M059J (cell line): ENCODE measurements at regions not wholly inside any gene's neighbourhood (a gene's known extent, or its start where the extent isn't known, plus 50 kb on each side); places are given as distances from the start of the nearest gene placed in this dataset.
"Not testable (repeated sequence)": the region's sequence is repeated elsewhere in the genome, so short reads cannot be mapped to it uniquely, and the experiment has no call there.

Experiments used
- DNase-seq: peaks from one replicate; pipeline ENCODE4 v3.0.0-alpha.2; 2012; ENCODE audit warnings: low read depth

DNA sequence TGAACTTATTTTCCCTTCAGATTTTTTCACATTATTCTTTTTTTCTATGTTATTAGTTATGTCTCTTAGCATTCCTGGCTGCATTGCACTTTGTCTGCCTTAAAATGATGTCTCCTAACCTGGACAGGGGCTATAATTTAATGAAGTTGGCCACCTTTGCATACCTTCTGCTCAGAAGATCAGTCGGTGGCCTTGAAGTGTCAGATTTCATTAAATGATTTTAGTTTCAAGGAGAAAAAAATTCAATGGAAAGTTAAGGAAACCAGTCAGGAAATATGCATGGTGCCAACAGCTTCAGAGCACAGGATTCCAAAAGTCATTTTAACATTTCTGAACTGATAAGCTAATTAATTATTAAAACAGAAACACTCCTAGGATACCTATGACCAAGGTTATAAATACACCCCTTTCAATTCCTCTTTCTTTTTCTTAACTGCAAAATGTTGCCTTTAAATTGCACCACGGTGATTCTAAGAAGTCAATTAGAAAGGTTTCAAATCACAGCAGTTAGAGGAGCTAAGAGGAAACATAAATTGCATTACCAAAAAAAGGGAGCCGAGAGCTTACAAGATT is 533.4 kb downstream of the KCNJ2 start:
- DNase-seq = no peak

DNA sequence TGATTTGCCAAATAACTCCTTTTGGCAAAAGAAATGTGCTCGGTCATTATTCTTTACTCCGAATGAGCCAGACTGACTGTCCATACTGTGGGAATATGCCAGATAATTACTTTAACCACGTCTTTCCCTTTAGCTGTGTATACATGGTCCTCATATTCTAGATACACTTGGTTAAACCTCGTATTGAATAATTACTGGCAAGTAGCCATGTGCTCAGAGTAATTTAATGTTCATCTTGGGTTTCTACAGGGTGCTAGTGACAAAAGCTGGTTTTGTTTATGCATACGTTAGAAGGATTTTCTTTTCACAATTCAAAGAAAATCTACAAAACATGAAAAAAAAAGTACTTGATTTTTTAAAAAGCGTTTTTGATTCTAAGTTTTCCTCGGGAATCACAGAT is 540.3 kb downstream of the KCNJ2 start:
- DNase-seq = no peak

DNA sequence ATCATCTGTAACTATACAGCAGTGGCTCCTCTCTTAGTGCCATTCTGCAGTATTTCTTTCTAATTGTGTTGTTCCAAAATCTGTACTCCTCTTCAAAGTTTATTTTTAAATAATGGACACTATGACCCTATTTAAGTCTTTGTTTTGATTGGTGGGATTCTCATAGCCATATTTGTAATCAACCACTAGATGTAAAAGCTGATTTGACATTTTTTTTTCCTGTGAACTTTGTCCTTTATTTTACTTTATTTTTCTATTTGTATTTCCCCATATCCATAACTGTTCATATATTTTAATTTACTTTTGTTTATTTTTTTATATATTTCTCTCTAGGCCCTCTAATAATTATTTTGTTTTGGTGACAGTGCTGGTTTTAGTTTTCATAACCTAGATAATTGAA is 544.4 kb downstream of the KCNJ2 start:
- DNase-seq = no peak

DNA sequence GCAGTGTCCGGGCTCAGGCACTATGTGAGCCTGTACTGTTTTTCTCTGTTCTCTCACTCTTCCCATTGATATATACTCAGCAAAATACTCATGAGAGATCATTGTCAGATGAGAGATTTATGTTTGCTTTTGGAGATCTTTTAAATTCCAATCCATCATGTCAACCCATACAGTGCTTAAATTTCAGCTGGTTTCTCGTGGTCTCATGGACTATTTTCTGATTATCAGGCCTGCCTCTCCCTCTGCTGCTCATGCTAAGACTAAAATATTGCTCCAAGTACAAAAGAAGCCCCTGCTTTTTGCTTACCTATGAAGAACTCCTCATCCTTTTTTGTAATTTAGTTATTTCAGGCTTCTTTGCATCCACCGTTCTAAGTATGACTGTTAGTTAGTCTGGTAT is 547.2 kb downstream of the KCNJ2 start:
- DNase-seq = no peak

DNA sequence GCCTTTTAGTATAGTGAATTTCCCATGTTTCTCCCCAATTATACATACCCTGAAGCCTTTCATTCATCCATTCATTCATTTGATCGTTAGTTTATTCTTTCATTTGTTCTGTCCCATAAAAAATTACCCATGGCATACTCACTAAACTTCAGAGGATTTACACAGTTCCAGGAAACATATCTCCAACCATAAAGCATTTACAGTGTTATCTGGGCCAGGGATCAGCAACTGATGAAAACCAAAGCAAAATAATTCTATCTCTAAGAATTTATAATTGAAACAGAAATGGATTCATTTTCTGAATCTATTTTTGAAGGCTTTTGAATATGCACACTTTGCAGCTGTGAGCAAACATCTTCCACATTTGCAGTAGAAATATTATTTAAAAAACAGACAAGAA is 547.7 kb downstream of the KCNJ2 start:
- DNase-seq = no peak

DNA sequence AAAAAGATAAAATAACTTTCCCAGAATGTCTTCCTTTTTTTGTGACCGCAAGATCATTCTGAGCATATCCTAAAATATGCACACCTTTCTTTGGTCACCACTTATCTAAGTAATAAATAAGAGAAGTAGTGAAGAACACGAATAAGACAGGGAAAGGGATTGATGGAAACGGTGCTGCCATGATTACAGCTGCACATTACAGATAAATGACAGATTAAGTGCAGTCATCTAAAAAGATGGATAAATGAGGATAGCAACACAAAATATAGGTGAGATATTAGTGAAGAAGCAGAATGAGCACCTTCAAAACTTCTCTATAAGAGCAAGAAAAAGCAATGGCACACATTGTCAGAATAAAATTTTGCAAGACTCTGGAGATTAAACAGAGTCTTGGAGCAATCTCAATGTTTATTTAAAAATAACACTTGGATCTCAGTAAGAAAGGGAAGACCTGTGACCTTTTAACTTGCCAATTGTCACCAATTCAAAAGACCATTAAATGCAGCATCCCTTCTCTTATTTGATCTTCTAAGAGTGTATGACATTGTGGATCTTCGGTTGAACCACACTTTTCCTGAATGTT is 567.1 kb downstream of the KCNJ2 start:
- no peak for DNase-seq

DNA sequence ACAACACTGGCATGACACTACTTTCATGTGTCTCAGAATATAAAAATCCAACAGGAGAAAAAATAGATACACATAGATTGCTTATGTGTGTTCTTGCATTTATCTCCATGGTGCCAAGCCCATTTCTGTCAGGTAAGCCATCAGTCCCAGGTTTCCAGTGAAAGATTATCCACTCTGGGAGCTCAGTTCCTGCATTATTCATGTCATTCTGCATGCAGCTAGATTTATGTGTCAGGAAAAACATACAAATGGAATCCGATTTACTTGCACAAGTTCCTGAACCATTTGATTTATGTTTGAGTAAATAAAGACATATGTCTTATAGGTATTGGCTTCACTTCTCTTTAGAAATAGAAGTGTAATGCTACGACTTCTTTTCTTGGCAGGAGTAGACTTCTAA is 569.7 kb downstream of the KCNJ2 start:
- DNase-seq = no peak

DNA sequence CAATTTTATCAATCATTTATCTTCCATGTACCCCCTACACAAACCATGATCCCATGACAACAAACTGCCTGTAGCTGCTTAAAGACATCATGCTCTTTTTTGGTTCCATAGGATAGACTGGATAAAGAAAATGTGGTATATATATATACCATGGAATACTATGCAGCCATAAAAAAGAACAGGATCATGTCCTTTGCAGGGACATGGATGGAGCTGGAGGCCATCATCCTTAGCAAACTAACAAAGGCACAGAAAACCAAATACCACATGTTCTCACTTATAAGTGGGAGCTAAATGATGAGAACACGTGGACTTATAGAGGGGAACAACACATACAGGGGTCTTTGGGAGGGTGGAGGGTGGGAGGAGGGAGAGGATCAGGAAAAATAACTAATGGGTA is 577.2 kb downstream of the KCNJ2 start:
- not testable (repeated sequence) for DNase-seq

DNA sequence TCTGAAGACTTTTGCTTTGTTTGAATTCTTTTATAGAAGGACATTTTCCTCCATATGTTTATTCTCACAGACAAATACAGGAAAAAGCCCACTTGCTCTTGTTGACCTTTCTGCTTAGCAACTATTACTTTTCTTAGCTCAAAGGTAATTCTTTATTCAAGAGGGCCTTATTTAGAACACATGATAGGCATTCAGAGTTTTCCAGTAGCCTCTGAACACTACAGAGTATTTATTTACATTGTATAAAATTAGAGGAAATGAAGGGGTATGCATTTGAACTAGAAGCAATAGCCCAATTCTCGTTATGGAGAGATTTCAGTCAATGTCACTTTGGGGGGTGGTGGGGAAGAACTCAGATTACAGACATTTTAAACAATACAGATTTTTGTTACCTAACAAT is 581.7 kb downstream of the KCNJ2 start:
- no peak for DNase-seq

DNA sequence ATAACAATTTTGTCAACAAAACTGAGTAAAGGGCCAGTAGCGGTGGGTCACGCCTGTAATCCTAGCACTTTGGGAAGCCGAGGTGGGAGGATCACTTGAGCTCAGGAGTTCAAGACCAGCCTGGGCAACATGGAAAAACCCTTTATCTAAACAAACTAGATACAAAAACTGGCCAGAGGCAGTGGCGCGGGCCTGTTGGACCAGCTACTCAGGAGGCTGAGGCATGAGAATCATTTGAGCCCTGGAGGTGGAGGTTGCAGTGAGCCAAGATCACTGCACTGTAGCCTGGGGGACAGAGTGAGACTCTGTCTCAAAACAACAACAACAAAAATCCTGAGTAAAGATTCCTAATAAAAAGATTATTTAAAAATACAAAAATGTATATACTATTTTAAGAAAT is 583.1 kb downstream of the KCNJ2 start:
- not testable (repeated sequence) for DNase-seq

DNA sequence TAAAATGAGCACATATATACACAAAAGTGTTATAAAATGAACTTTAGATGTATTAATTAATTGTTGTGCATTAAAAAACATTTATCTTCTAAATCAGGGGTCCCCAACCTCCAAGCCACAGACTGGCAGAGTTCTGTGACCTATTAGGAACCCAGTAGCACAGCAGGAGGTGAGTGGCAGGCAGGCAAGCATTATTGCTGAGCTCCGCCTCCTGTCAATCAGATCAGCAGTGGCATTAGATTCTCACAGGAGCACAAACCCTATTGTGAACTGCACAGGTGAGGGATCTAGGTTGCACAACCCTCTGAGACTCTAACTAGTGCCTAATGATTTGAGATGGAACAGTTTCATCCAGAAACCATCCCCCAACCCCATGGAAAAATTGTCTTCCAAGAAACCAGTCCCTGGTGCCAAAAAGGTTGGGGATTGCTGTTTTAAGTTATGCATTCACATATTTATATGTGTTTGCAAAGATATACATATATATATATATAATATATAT is 583.7 kb downstream of the KCNJ2 start:
- DNase-seq = no peak

DNA sequence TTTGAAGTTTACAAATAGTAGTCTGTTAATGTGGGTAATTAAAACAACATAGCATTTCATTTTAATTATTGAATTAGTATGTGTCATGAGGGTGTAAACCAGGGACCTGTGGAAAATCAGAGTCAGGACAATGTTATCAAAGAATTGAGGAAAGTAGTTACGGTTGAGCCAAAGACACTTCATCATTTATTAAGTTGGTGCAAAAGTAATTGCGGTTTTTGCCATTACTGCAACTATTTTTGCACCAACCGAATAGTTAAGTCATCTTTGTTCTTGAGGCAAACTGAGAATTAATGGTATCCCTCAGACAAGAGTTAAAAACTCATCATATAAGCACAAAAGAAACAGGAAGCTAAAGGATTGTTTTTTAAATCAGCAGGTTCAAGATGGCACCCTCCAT is 593.7 kb downstream of the KCNJ2 start:
- no peak for DNase-seq

DNA sequence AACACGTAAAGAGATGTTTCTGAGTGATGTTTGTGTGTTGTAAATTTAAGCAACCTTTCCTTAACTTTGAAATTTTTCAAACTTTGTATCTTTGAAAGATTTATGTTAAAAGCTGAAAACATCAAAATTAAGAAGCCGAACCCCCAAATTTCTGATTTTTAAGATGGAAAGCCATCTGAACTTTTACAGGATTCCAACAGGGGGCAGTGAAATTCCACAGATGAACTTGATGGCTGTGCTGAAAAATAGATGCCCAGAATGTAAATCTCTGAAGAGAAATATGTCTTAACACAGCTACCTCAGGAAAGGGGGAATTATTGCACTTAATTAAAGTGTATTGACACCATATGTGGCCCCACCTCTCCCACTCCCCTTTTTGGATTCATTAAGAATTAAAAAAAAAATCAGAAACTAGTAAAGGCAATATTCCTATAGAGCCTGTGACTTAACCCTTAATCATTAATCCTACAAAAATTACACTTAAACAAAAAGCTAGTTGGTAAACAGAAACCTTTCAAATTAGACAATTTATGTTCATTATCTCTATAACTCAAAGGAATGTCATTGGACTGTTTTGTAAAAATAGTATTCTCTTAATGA is 597.9 kb downstream of the KCNJ2 start:
- DNase-seq = peak; percentile 30

DNA sequence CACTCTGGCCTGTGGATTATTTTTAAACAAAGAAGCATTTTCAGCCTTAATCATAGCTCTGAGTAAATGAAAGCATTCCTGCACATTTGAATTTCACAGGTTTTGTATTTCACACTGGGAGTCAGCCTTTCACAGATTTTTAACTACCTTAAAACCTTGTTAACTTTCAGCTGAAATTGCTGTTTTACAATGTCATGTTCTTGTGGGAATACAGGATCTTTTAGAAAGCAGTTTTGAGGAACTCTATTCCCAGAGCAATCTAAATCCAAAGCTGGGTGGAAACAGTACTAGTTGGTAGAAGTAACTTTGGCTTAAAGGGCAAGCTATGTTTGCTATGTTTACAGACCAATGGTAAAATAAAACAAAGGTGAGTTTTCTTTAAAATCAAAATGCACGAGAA is 600.6 kb downstream of the KCNJ2 start:
- DNase-seq = no peak

DNA sequence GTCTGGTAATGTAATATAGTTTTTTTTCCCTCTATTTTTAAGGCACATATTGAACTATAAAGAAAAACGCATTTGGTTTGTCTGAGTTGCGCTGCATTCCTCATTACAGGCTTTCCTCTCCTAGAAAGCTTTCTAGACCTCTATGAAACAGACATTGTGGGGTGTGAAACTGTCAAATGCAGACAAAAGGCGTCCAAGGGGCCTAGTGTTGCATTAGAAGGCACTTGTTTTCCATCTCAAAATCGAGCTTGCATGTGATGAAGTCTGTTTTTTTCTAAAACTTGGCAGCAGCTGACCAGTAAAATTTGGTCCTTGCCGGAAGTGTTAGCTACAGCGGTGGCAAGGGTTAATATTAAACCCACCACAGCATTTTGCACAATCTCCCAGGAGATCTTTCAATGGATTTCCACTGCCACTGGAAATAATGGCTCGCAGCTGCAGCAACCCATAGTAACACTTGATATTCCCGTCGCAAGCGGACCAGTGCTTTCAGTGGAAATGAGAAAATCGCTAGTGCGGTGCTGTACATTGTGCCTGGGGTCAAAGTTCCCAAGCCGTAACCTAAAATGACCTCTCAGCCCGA is 602.6 kb downstream of the KCNJ2 start:
- no peak for DNase-seq

DNA sequence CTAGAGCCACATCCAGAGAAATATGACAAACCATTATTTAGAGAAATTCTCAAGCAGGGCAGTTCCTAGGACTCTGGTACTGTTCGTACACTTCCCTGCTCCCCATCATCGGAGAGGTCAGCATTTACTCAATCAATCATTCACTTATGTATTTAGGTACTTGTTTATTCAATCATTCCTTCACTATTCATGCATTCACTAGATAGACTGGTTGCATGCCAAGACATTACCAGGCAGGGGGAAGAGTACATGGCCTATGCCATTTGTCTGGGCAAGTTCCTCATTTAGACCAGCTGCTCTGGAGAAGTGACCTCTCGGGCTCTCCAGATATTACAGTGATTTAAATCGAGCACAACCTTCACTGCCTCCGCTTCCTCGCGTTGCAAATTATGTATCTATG is 603.4 kb downstream of the KCNJ2 start:
- no peak for DNase-seq

DNA sequence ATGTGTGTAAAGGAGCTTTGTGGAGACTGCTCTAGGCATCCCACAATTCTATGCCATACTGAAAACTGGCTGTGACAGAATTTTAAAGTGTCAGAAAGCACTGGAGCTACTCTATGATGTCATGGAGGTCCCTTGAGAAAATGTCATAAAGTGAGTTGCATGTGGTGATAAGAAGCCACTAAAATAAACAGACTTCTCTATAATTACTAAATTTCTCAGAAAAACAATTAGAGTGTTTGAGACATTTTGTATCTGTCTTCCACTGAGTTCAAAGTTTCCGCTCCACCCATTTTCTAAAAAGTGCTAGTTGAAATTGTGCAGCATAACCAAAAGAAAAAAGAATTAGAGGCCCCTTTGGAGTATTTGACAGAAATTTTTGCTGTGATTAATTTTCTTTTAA is 603.9 kb downstream of the KCNJ2 start:
- DNase-seq = no peak

DNA sequence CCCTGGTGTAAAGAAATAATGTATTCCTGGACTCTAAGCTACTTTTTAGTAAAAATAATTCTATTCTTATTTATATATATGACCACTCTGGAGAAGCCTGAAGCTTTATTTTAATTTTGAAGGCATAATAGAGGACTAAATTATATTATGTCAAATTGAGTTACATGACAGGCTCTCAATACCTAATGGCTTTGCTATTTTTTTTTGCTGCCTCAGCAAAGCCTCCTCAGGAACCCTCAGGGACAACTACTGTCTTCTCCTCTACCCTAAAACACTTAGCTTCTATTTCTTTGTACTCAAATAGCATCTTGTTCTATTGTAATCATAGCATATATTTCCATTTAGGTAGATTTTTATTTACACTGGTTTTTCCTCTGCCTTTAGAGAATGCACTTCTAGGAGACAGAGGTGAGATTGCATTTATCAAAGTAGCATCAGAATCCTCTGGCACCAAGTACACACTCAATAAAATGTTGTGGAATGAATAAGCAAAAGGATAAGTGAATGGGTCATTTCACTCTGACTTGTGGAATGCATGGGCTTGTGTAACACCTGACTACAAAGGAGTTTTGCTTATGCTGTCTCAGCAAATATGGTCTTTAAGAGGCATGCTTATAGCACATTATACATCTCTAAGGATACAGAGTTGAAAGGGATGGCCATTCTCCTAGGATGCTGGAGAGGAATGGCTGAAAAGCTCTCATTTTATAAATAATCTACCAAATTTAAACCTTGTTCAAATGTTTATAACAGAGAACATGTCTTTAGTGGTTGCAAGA is 605.2 kb downstream of the KCNJ2 start:
- DNase-seq = no peak

DNA sequence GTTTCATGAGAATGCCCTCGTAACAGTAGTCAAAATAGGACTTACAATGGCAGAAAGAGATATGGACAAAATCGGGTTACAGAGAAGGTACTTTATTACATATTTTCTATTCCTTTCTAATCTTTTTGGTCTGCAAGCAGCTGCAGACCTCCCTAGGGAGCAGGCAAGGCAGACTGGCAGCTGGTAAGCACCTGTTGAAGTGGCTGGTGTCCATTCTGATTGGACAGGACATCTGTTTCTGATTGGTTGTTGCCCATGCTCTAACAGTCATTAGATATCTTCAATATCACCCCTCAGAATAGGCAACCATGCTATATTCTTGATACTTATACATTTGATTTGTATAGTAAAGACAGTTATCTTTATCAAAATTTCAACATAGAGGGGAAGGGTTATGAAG is 606.3 kb downstream of the KCNJ2 start:
- no peak for DNase-seq

DNA sequence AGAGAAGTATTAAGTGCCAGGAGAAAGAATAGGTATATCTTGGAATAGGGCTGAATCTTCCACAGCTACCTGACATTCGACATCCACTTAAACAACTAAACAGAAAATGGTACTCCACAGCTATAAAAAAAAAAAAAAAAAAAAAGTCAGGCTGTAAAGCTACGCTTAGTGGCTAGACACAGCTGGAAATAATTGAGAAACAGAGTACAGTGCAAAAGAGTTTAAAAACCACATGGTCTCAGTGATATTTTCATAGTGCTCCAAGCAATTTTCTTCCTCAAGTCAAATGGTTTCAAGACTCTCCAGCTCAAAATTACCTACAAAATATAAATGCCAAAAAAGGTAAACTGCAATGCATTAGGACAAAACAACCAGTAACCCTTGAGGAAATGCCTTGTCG is 607.1 kb downstream of the KCNJ2 start:
- no peak for DNase-seq

DNA sequence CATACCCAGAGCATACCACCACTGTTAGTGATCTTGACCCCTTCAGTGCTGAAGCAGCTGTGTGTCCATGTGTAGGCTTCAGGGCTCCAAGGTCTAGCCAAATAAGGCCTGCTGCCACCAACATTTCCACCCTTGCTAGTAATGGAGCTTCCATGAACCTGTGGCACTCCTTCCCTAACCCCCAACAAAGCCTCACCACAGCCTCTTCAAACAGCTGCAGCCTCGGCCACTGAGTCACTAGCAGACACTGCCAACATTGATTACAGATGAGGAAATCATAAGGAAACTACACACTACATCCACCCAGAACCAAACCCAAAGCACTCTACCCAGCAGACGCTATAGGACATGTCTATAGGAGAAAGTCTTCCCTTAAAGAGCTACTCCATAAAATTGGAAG is 610.7 kb downstream of the KCNJ2 start:
- DNase-seq = no peak

DNA sequence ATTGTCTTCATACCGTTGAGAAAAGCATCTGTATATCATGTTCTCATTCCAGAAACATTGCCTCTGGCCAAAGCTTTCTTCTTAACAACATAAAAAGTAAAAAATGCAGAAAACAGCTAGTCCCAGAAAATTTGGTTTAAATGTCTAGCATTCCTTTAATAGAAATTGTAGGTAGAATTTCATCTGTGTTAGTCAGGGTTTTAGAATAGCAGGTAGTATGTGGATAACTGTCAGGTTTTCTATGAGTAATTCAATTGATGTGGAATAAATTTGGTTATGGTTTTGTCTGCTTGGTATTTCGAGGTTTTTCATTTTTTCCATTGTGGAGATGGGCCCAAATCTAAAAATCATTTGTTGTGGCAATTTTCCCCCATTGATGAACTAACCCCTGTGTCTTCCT is 616.7 kb downstream of the KCNJ2 start:
- no peak for DNase-seq
